GM19324 (cell line): ENCODE measurements at regions not wholly inside any gene's neighbourhood (a gene's known extent, or its start where the extent isn't known, plus 50 kb on each side); places are given as distances from the start of the nearest gene placed in this dataset.
A peak's percentile ranks its signal among the peaks of the same experiment; 100 is the strongest.
"Not testable (repeated sequence)": the region's sequence is repeated elsewhere in the genome, so short reads cannot be mapped to it uniquely, and the experiment has no call there.

Source experiments
- ATAC-seq: cut with Tn5 transposase; IDR thresholded peaks from one replicate; pipeline ENCODE4 v1.9.1; 2021; ENCODE audit warnings: mild to moderate bottlenecking, moderate library complexity; ENCODE audit not compliant: unreplicated experiment, low FRiP score

DNA sequence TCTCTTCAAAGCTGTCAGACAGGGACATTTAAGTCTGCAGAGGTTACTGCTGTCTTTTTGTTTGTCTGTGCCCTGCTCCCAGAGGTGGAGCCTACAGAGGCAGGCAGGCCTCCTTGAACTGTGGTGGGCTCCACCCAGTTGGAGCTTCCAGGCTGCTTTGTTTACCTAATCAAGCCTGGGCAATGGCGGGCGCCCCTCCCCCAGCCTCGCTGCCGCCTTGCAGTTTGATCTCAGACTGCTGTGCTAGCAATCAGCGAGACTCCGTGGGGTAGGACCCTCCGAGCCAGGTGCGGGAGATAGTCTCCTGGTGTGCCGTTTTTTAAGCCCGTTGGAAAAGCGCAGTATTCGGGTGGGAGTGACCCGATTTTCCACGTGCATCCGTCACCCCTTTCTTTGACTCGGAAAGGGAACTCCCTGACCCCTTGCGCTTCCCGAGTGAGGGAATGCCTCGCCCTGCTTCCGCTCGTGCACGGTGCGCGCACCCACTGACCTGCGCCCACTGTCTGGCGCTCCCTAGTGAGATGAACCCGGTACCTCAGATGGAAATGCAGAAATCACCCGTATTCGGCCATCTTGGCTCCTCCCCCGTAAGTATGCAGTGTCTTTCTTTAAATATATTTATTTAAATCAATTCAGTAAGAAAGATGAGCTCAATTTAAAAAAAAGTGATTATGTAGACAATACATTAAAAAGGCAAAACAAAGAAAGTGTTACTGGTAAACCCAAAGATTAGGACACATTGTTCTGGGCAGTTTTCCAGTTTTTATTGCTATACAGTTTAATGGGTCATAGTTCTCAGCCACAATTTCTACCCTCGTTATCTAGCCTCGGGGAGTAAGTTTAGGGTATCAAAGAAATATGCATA, 91.2 kb upstream of the GRM7 start:
- not testable (repeated sequence) for ATAC-seq

DNA sequence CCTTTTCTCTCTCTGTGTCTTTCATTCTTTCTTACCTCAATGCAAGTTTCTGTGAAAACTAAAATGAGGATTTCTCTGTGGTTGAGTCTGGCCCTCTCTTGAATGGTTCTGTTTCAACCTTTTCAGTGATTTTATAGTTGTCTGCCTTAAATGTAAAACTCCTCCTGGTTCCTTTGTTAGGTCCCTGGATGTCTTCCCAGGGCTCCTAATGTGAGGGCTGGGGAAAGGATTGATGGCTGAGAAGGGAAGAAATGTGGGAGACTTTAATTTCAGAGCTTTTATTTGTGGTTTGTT, 90.6 kb upstream of the GRM7 start:
- no peak for ATAC-seq

DNA sequence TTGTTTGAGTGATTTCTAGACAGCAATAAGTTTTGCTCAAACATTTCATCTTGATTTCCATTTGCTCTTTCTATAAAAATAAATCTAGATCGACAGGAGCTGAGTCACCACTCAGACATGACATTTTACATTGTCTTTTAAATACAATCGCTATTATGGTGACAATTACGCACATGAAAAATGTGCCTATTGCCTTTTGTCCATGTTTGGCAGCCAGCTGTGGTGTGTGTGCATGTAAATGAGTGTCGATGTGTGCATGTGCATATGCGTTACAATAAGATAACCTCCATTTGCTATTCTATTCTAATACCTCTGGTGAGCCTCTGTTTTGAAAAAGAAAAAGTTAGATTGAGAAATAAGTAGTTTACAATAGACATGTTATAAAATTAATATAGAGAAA, 89.7 kb upstream of the GRM7 start:
- ATAC-seq: no peak

DNA sequence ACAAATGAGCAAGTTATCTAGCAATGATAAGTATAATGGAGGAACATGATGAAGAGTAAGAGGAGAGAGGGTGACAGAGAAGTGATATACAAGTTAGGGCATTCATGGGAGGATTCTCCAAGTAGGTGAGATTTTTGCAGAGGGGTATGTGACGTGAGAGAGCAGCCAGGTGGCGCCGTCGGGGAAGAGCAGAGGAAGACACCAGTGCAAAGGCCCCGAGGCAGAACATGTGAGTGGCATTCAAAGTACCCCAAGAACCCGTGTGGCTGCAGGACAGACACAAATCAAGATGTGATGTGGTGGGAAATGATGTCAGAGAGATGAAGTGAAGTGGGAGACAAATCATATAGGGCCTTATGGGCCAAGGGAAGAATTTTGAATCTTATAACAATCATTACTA, 81.8 kb upstream of the GRM7 start:
- ATAC-seq: no peak

DNA sequence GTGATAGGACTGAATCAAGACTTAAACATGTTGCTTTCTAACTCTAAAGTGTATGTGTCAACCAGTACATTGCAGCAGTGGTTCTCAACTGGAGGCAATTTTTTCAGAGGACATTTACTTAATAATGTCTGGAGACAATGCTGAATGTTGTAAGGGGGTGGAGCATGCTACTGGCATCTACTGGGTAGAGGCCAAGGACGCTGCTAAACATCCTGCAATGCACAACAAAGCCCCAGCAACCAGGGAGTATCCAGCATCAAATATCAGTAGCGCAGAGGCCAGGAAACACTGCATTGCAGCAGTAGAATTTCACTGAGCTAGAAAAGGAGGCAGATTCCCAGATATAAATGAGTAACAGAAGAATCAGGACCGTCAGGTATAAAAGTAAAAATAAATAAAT, 79.8 kb upstream of the GRM7 start:
- ATAC-seq: no peak

DNA sequence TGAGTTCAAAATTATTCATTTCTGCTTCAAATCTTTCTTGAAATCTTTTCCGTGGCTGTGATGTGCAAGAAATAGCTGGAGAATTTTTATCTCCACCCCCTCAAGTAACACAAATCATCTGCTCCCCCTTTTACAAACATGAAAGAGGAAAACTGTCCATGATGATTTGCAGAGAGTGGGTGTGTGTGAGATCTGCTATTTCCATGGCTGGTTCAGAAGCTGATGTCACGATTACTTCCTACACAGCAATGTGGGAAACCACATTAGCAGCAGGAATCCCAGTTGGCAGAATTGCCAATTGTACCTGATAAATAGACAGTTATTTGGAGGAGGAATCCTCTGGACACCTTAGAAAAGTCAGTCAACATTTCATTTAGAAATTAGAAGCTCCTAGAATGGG, 75.2 kb upstream of the GRM7 start:
- no peak for ATAC-seq

DNA sequence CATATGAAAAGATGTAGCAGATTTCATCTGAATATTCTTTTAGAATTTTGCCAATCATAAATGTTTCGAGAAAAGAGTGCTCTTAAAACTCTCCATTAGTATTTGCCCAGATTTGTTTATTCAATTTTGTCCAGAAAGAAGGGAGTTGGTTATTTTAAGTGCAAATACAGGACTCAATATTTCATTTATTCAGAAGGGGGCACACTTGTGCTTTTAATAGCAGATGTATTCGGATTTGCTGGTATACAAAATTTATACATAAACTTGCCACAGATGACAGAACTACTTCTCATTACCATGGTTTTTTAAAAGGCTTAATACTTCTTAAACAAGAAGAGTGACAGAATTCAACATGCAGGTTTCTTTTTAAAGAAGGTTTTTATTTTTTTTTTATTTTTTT, 69.8 kb upstream of the GRM7 start:
- no peak for ATAC-seq

DNA sequence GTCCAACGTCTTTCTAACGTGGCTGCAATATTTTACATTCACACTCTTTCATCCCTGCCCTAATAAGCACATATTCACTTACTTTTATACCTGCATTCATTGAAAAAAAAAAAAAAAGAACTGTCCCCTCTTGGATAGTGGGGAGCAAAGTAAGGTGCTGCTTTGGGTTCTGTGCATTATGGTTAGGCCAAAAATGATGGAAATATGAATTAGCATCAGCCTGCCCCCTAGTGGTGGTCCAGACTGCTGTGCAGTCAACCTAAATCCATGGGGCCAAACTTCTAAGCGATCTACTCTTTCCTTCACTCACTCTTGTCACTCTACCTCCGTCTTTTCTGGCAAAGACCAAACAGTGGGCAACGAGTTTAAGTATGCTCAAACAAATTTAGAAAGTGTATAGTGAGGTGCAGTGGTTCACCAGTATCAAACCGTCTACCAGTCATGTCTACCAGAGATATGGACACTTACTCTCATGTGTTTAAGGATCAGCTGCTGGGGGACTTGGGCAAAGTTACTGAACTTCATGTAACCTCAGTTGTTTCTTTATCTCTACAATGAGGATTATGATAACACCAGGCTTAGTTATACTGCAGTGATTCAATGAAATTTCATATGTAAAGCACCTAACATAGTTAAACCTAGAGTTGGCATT, 61.5 kb upstream of the GRM7 start:
- peak; percentile 82 for ATAC-seq

DNA sequence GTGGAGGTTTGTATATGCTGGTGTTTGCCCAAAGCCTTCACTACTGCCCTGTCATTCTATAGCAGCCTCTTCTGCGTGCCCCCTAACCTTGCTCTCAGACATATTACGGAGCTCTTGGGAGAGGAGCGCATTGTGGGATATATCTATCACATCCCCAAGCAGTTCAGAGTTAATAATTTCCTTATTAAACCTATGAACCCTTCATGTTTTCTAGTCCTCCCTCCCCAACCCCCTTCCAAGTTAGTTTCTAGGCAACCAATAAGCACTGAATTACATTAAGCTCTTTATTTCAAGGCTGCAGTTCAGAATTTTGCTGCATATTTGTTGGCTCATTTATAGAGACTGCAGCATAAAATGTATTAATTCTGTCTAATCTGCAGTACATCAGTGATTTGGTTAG, 57.3 kb upstream of the GRM7 start:
- ATAC-seq: no peak

DNA sequence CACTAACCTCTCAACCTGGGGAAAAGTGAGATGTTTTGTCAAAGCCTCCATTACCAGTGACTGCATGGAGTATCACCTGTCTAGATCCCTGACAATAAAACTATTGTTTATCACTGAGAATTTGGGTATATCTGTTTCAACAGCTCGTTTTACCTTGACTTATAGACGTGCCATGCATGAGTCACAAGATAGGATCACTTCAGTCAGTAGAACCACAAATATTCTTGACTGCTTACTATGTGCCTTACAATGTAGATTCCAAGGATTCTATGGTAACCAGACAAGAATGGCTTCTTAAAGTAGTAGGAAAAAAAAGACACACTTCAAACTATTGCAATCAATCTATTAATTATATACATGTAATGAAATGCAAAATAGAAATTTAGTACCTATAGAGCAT, 55.7 kb upstream of the GRM7 start:
- no peak for ATAC-seq

DNA sequence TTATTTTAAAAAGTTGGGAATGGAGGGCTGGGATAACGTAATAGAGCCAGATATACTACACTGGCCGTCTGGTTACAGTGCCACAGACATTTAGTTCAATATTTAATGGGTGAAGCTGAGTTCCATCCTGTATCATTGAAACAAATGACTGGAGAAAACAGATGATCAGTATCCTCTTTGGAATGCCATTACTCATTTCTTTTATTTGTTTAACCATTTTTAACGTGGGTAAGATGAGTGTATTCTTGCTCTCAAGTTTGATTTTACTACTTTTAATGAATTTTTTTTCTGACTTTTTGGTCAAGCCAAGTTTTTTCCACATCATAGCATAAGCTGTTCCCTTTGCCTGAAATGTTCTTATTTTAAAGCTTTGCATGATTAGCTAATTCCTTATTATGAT, 53.9 kb upstream of the GRM7 start:
- ATAC-seq: no peak

DNA sequence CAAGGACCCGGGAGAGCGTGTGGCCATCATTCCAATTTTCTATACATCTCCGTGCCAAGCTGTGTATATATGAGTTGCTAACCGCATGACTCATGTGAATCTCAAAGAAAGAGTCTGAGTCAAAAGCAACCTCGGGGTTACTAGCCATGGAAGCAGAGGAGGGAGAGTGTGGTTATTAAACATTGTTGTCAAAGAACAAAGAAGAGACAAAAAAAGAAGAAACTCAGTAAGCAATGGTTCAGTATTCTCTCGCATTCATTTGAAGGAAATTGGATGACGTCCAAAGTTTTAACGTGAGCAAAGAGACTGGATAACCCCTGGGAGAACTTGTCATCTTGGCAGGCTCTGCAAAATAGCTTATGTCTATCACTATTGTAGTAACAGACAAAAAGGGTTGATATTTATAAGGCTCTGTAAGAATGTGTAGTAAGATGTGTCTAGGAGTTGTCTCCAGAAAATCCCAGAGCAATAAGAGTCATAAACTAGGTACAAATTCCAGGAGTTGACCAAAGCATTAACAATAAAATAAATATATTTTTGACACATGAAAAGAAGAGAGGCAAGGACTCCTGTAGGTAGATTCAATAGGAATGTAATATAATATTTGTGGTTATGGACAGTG, 52.8 kb upstream of the GRM7 start:
- ATAC-seq: no peak

DNA sequence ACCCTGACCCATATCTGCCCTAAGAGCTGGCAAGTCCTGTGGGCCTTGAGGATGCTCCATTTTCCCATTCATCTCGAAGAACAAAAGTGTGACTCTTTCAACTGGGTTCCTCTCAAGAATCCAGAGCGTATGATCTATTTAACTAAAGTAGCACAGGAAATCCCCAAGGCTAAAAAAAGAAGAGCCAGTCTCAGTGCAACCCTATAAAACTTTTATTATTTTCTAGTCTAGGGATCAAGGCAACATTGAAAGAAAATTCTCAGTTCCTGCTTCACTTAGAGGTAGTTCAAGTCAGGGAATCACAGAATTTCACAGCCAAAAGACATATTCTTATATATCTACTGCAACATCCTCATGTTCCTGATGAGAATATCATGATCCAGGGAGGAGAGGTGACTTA, 51.6 kb upstream of the GRM7 start:
- no peak for ATAC-seq
